K562 (cell line): ENCODE measurements at regions not wholly inside any gene's neighbourhood (a gene's known extent, or its start where the extent isn't known, plus 50 kb on each side); places are given as distances from the start of the nearest gene placed in this dataset.
A peak's percentile ranks its signal among the peaks of the same experiment; 100 is the strongest.

Source experiments
- BDP1 ChIP-seq: IDR thresholded peaks from 3 replicates; pipeline ENCODE4 v1.6.1; 2011; ENCODE audit not compliant: insufficient read length, insufficient read depth
- CREB1 ChIP-seq, 2 experiments: sonication (generic) in 1 of 2; formaldehyde crosslinking in 1 of 2; IDR thresholded peaks; 2 replicates each; pipeline versions ENCODE4 v1.6.1 to v1.8.0; 2012 to 2022; ENCODE audit warnings: inconsistent platforms in 1 of 2, mild to moderate bottlenecking in 1 of 2, missing genetic modification reagents in 1 of 2, moderate library complexity in 1 of 2
- CTBP1 ChIP-seq: fragments of 450-650 bp; IDR thresholded peaks from 2 replicates; pipeline ENCODE4 v1.6.1; 2016; ENCODE audit warnings: borderline replicate concordance
- CTCFL ChIP-seq: IDR thresholded peaks from 2 replicates; pipeline ENCODE4 v1.6.1; 2011; ENCODE audit warnings: borderline replicate concordance, low read depth, mild to moderate bottlenecking, moderate library complexity, low read length; ENCODE audit not compliant: insufficient read depth, poor library complexity, severe bottlenecking
- DMBX1 ChIP-seq: fragments of 250-450 bp; sonication (Bioruptor Pico); IDR thresholded peaks from 2 replicates; pipeline ENCODE4 v1.8.0; 2022; ENCODE audit warnings: inconsistent platforms, mild to moderate bottlenecking, moderate library complexity, borderline replicate concordance
- GATA2 ChIP-seq: sonication (generic); formaldehyde crosslinking; IDR thresholded peaks from 2 replicates; pipeline ENCODE4 v1.4.0; 2020; ENCODE audit warnings: mild to moderate bottlenecking, missing genetic modification reagents
- NCOA6 ChIP-seq: fragments of 450-650 bp; IDR thresholded peaks from 2 replicates; pipeline ENCODE4 v1.6.1; 2017; ENCODE audit warnings: mild to moderate bottlenecking
- NUFIP1 ChIP-seq: fragments of 450-650 bp; IDR thresholded peaks from 2 replicates; pipeline ENCODE4 v1.6.1; 2018; ENCODE audit not compliant: partially characterized antibody
- POLR2AphosphoS5 ChIP-seq: IDR thresholded peaks from 2 replicates; pipeline ENCODE4 v1.6.1; 2011; ENCODE audit warnings: mild to moderate bottlenecking, low read depth, low read length, moderate library complexity; ENCODE audit not compliant: control insufficient read depth, insufficient read depth
- PTTG1 ChIP-seq: fragments of 450-650 bp; IDR thresholded peaks from 2 replicates; pipeline ENCODE4 v1.6.1; 2016; ENCODE audit warnings: low read depth, mild to moderate bottlenecking, missing genetic modification characterization, missing compliant biosample characterization
- RBM15 ChIP-seq: fragments of 200-400 bp; formaldehyde crosslinking; IDR thresholded peaks from 2 replicates; pipeline ENCODE4 v1.6.1; 2018; ENCODE audit warnings: mild to moderate bottlenecking, low read length, moderate library complexity; ENCODE audit not compliant: insufficient read depth
- RUNX1 ChIP-seq: sonication (generic); IDR thresholded peaks from 2 replicates; pipeline ENCODE4 v1.6.1; 2016; ENCODE audit warnings: antibody characterized with exemption, low read depth
- SMAD2 ChIP-seq: fragments of 150-350 bp; IDR thresholded peaks from 2 replicates; pipeline ENCODE4 v1.6.1; 2014; ENCODE audit warnings: low read depth, mild to moderate bottlenecking, low read length
- SRSF7 ChIP-seq: fragments of 200-400 bp; formaldehyde crosslinking; optimal IDR thresholded peaks from 2 replicates; pipeline ENCODE3; 2017; ENCODE audit warnings: mild to moderate bottlenecking, low read depth, low read length
- TCFL5 ChIP-seq: fragments of 250-450 bp; sonication (Bioruptor Pico); conservative IDR thresholded peaks from 2 replicates; pipeline ENCODE4 v1.6.1; 2021; ENCODE audit warnings: mild to moderate bottlenecking, moderate library complexity, matching md5 sums
- XRCC4 ChIP-seq: IDR thresholded peaks from one replicate; pipeline ENCODE4 v1.6.1; 2011; ENCODE audit not compliant: insufficient read depth, insufficient read length; ENCODE audit errors: extremely low read depth
- ZBTB26 ChIP-seq: fragments of 450-650 bp; formaldehyde crosslinking; IDR thresholded peaks from 2 replicates; pipeline ENCODE4 v1.4.0; 2022; ENCODE audit warnings: missing genetic modification characterization
- ZNF124 ChIP-seq: sonication (generic); formaldehyde crosslinking; IDR thresholded peaks from 2 replicates; pipeline ENCODE4 v1.8.1; 2022; ENCODE audit warnings: missing genetic modification reagents
- ZNF431 ChIP-seq: sonication (generic); formaldehyde crosslinking; IDR thresholded peaks from 2 replicates; pipeline ENCODE4 v1.8.0; 2022; ENCODE audit warnings: mild to moderate bottlenecking, missing genetic modification reagents
- ZNF77 ChIP-seq: fragments of 250-450 bp; sonication (Bioruptor Pico); IDR thresholded peaks from 2 replicates; pipeline ENCODE4 v1.5.0; 2020
- ZNF780A ChIP-seq: fragments of 250-450 bp; sonication (Bioruptor Pico); IDR thresholded peaks from 2 replicates; pipeline ENCODE4 v1.5.0; 2021; ENCODE audit warnings: mild to moderate bottlenecking
- TF ChIP-seq, protein P1 (sequence below): sonication (generic); formaldehyde crosslinking; IDR thresholded peaks from 2 replicates; pipeline ENCODE4 v1.8.0; 2022; ENCODE audit warnings: missing genetic modification reagents, mild to moderate bottlenecking, borderline replicate concordance
- TF ChIP-seq, protein P2 (sequence below): sonication (generic); formaldehyde crosslinking; IDR thresholded peaks from 2 replicates; pipeline ENCODE4 v1.8.0; 2022; ENCODE audit warnings: missing genetic modification reagents, mild to moderate bottlenecking, moderate library complexity, borderline replicate concordance
- TF ChIP-seq, protein P3 (sequence below): fragments of 250-450 bp; sonication (Bioruptor Pico); IDR thresholded peaks from 2 replicates; pipeline ENCODE4 v1.6.1; 2021; ENCODE audit warnings: mild to moderate bottlenecking

DNA sequence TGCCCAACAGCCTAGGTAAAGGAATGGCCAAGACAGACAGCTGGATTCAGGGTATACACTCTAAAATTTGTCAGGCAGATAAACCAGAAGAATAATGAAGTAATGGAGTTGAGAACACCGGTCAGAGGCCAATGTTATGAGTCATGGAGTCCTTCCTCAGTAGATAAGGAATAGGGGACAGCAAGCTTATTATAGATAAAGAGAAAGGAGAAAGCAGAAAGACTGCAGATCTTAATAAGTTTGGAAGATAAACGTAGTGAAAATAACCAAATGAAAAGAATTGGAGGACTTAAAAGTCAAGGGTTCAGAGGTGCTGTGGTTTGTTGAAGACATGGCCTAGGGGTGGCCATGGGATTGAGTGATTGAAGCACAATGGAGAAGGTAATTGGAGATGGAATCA, 63.5 kb upstream of the NFE2L2 start (continued):
- TF ChIP-seq, protein P1, sequence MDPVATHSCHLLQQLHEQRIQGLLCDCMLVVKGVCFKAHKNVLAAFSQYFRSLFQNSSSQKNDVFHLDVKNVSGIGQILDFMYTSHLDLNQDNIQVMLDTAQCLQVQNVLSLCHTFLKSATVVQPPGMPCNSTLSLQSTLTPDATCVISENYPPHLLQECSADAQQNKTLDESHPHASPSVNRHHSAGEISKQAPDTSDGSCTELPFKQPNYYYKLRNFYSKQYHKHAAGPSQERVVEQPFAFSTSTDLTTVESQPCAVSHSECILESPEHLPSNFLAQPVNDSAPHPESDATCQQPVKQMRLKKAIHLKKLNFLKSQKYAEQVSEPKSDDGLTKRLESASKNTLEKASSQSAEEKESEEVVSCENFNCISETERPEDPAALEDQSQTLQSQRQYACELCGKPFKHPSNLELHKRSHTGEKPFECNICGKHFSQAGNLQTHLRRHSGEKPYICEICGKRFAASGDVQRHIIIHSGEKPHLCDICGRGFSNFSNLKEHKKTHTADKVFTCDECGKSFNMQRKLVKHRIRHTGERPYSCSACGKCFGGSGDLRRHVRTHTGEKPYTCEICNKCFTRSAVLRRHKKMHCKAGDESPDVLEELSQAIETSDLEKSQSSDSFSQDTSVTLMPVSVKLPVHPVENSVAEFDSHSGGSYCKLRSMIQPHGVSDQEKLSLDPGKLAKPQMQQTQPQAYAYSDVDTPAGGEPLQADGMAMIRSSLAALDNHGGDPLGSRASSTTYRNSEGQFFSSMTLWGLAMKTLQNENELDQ (CRISPR knock-in tag): no peak
- TF ChIP-seq NCOA6 (no peak), POLR2AphosphoS5 (no peak), CTCFL (no peak), DMBX1 (no peak), SRSF7 (no peak), XRCC4 (no peak), CTBP1 (peak; percentile 49; the same call in 1 of the 2 replicates), RUNX1 (no peak), BDP1 (no peak), PTTG1 (tag) (no peak), ZBTB26 (no peak), ZNF124 (no peak), ZNF780A (CRISPR knock-in tag) (no peak), NUFIP1 (no peak), ZNF431 (CRISPR knock-in tag) (no peak), CREB1 (IDR thresholded peaks at IDR 0.05) (no peak), CREB1 (CRISPR knock-in tag; IDR thresholded peaks at IDR 0.05) (no peak), SMAD2 (no peak), ZNF77 (CRISPR knock-in tag) (no peak), RBM15 (no peak), TCFL5 (CRISPR knock-in tag) (no peak), GATA2 (CRISPR knock-in tag) (no peak)
- TF ChIP-seq, protein P2, sequence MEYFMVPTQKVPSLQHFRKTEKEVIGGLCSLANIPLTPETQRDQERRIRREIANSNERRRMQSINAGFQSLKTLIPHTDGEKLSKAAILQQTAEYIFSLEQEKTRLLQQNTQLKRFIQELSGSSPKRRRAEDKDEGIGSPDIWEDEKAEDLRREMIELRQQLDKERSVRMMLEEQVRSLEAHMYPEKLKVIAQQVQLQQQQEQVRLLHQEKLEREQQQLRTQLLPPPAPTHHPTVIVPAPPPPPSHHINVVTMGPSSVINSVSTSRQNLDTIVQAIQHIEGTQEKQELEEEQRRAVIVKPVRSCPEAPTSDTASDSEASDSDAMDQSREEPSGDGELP (CRISPR knock-in tag): no peak
- TF ChIP-seq, protein P3, sequence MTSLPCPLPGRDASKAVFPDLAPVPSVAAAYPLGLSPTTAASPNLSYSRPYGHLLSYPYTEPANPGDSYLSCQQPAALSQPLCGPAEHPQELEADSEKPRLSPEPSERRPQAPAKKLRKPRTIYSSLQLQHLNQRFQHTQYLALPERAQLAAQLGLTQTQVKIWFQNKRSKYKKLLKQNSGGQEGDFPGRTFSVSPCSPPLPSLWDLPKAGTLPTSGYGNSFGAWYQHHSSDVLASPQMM (CRISPR knock-in tag): no peak
